ENCODE measurements at regions not wholly inside any gene's neighbourhood (a gene's known extent, or its start where the extent isn't known, plus 50 kb on each side); places are given as distances from the start of the nearest gene placed in this dataset.

DNA sequence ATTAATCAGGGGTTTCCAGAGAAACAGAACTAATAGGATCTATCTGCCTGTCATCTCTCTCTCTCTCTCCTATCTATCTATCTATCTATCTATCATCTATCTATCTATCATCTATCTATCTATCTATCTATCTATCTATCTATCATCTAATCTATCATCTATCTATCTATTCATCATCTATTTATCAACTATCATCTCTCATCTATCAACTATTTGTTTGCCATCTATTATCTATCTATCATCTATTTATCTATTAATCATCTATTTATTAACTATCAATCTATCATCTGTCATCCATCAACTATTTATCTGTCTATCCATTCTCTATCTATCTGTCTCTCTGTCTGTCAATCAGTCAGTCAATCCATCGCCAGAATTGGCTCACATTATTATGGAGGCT lies 70.0 kb upstream of the MRPS6 start (continued):
- TF ChIP-seq, protein P1, sequence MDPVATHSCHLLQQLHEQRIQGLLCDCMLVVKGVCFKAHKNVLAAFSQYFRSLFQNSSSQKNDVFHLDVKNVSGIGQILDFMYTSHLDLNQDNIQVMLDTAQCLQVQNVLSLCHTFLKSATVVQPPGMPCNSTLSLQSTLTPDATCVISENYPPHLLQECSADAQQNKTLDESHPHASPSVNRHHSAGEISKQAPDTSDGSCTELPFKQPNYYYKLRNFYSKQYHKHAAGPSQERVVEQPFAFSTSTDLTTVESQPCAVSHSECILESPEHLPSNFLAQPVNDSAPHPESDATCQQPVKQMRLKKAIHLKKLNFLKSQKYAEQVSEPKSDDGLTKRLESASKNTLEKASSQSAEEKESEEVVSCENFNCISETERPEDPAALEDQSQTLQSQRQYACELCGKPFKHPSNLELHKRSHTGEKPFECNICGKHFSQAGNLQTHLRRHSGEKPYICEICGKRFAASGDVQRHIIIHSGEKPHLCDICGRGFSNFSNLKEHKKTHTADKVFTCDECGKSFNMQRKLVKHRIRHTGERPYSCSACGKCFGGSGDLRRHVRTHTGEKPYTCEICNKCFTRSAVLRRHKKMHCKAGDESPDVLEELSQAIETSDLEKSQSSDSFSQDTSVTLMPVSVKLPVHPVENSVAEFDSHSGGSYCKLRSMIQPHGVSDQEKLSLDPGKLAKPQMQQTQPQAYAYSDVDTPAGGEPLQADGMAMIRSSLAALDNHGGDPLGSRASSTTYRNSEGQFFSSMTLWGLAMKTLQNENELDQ (tag by site-specific recombination; IDR thresholded peaks at IDR 0.05; ENCODE audit: low read depth): no peak

GRCh38 chr21:34000375-34000774 lies 73.0 kb upstream of the MRPS6 start:
- H3K36me3 ChIP-seq (ENCODE audit: control insufficient read depth in 2 of 2, insufficient read depth in 1 of 2, low read length in 2 of 2): no peaks in the 10 kb centered on the region
- H3K27ac ChIP-seq (ENCODE audit: extremely low read depth, low read depth, low read length): no peak overlapping the region
- TF ChIP-seq ZNF701 (tag by site-specific recombination; IDR thresholded peaks at IDR 0.05): no peak
- no peak for TF ChIP-seq ZNF391 (tag by site-specific recombination; IDR thresholded peaks at IDR 0.05; ENCODE audit: borderline replicate concordance, low read depth)
- TF ChIP-seq ZNF664 (tag by site-specific recombination; IDR thresholded peaks at IDR 0.05): no peak
- no peak for TF ChIP-seq ZNF138 (tag by site-specific recombination; IDR thresholded peaks at IDR 0.05; ENCODE audit: borderline replicate concordance)
- TF ChIP-seq, protein P2, sequence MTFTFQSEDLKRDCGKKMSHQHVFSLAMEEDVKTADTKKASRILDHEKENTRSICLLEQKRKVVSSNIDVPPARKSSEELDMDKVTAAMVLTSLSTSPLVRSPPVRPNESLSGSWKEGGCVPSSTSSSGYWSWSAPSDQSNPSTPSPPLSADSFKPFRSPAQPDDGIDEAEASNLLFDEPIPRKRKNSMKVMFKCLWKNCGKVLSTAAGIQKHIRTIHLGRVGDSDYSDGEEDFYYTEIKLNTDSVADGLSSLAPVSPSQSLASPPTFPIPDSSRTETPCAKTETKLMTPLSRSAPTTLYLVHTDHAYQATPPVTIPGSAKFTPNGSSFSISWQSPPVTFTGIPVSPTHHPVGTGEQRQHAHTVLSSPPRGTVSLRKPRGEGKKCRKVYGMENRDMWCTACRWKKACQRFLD (tag by site-specific recombination; IDR thresholded peaks at IDR 0.05): no peak
- no peak for TF ChIP-seq KLF7 (tag by site-specific recombination; IDR thresholded peaks at IDR 0.05; ENCODE audit: borderline replicate concordance)
- TF ChIP-seq BCL11B (tag by site-specific recombination; IDR thresholded peaks at IDR 0.05; ENCODE audit: low read depth): no peak
- no peak for TF ChIP-seq MEIS1 (CRISPR knock-in tag; IDR thresholded peaks at IDR 0.05; ENCODE audit: borderline replicate concordance)
- TF ChIP-seq ZNF404 (tag by site-specific recombination; IDR thresholded peaks at IDR 0.05): no peak
- TF ChIP-seq ZNF600 (tag by site-specific recombination; IDR thresholded peaks at IDR 0.05): no peak
- no peak for TF ChIP-seq ZNF555 (tag by site-specific recombination; conservative IDR thresholded peaks at IDR 0.05)
- TF ChIP-seq ZNF660 (tag by site-specific recombination; IDR thresholded peaks at IDR 0.05): no peak
- TF ChIP-seq ZNF175 (tag by site-specific recombination; IDR thresholded peaks at IDR 0.05): no peak
- TF ChIP-seq ZNF837 (tag by site-specific recombination; IDR thresholded peaks at IDR 0.05): no peak
- TF ChIP-seq IKZF3 (tag by site-specific recombination; IDR thresholded peaks at IDR 0.05): no peak
- TF ChIP-seq ZNF248 (tag by site-specific recombination; IDR thresholded peaks at IDR 0.05): no peak
- H3K4me3 ChIP-seq (ENCODE audit: low read depth, low read length): no peak overlapping the region
- POLR2A ChIA-PET: no interaction called here
- CTCF ChIA-PET: interaction anchor here (0.7 to 1.0 kb wide), 3 partner anchors 20 to 348 kb away, joined by 3 read pairs; no protein-coding TSS in a partner anchor
- no peaks in the 10 kb centered on the region for H3K9me3 ChIP-seq (ENCODE audit: control insufficient read depth, insufficient read depth, low read depth, low read length)
- no peaks in the 10 kb centered on the region for H3K4me1 ChIP-seq (ENCODE audit: control insufficient read depth, insufficient read depth, low read length)

GRCh38 chr21:33998809-33999208 lies 74.6 kb upstream of the MRPS6 start:
- ChIA-PET POLR2A (no interaction called here), CTCF (interaction anchor here (0.7 to 0.9 kb wide), 2 partner anchors 75 to 76 kb away, joined by 3 to 4 read pairs; no protein-coding TSS in a partner anchor)
- Histone ChIP-seq H3K4me1 (ENCODE audit: control insufficient read depth, insufficient read depth, low read length) (no peaks in the 10 kb centered on the region), H3K36me3 (ENCODE audit: control insufficient read depth in 2 of 2, insufficient read depth in 1 of 2, low read length in 2 of 2) (no peaks in the 10 kb centered on the region), H3K4me3 (ENCODE audit: low read depth, low read length) (no peak overlapping the region), H3K27ac (ENCODE audit: extremely low read depth, low read depth, low read length) (no peak overlapping the region), H3K9me3 (ENCODE audit: control insufficient read depth, insufficient read depth, low read depth, low read length) (no peaks in the 10 kb centered on the region)
- no peak for TF ChIP-seq ZBTB20 (tag by site-specific recombination; IDR thresholded peaks at IDR 0.05)
- no peak for TF ChIP-seq ZNF335 (tag by site-specific recombination; conservative IDR thresholded peaks at IDR 0.05)
- TF ChIP-seq, protein P3, sequence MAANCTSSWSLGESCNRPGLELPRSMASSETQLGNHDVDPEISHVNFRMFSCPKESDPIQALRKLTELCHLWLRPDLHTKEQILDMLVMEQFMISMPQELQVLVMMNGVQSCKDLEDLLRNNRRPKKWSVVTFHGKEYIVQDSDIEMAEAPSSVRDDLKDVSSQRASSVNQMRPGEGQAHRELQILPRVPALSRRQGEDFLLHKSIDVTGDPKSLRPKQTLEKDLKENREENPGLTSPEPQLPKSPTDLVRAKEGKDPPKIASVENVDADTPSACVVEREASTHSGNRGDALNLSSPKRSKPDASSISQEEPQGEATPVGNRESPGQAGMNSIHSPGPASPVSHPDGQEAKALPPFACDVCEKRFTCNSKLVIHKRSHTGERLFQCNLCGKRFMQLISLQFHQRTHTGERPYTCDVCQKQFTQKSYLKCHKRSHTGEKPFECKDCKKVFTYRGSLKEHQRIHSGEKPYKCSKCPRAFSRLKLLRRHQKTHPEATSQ (tag by site-specific recombination; IDR thresholded peaks at IDR 0.05): no peak
- no peak for TF ChIP-seq YY1 (tag by site-specific recombination; IDR thresholded peaks at IDR 0.05)
